ENCODE measurements at regions not wholly inside any gene's neighbourhood (a gene's known extent, or its start where the extent isn't known, plus 50 kb on each side); places are given as distances from the start of the nearest gene placed in this dataset.
"Not testable (repeated sequence)": the region's sequence is repeated elsewhere in the genome, so short reads cannot be mapped to it uniquely, and the experiment has no call there.

DNA sequence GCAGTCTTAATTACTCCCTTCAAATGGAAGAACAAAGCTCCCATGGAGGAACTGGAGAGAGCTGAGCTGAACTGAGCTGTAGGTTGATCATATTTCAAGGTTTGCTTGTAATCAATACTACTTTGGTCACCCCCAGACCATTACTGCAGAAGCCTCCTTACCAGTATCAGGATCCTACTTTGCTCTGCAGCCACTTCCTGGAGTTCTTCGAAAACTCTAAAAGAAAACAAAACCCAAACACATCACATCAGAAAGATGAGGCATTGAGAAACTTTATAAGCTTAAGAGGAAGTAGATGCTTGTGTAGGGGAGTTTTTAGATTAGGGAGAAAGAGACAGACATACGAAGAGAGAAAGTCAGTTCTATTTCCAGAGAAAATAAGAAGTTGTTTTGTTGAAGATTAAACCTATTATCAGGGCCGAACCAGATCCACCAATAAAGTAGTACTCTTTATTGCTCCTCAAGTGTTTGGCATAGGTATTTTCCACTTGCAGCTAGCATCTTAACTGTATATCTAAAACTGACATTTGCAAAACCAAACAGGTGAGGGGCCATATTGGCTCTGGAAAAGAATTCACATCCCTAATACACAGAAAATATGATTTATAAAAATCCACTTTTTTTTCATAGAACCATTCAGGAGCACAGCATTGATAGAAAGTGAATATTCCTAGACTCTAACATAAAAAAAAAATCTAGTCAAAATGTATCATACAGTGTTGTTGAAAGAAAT is 166.9 kb upstream of the KLF7 start:
- DNase-seq: no peak

DNA sequence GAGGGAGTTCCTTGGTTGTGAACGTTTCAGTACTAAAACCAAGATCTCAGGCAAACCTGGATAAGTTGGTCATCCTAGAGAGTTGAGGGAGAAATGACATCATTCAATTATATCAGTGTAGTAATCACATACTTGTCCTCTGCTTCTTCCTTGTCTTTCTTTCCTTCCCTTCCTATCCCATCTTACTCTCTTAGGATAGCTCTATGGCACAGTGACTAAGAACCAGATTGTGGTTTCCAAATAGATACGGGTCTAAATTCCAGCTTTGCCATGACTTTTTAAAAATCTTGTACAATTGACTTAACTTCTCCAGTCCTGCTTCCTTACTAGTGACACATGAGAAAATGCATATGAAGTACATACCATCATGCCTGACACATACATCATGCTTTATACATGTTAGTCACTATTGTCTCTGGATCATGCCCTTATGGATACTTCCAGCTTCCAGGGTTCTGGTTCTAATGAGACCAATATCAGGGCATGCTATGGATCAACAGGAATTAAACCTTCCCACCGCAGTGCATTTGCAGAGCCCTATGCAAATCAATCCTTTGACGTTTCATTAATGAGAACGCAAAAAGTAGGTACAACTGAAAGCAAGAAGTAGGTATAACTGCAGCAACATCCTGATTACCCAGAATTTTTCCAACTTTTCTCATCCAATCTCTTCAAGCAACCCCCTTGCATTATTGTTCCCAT is 168.0 kb upstream of the KLF7 start:
- no peak for DNase-seq

DNA sequence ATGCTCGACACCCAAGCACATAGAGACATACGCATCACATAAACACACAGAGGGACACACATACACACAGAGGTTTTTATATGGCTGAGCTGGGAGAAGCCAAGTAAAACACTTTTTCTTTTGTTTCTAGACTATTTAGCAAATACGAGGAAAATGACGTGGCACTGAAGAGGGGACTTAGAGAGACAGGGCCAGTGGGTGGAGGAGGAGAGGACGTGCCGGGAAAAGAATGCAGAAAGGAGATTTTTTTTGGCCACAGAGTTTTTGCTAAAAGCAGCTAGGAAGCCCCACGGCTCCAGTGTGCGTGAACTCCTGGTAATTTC is 168.5 kb upstream of the KLF7 start:
- DNase-seq: no peak

- DNase-seq: peak; percentile 25 to 34
Measured at GRCh38 chr2:207334624-207335371, 169.1 kb upstream of the KLF7 start.

DNA sequence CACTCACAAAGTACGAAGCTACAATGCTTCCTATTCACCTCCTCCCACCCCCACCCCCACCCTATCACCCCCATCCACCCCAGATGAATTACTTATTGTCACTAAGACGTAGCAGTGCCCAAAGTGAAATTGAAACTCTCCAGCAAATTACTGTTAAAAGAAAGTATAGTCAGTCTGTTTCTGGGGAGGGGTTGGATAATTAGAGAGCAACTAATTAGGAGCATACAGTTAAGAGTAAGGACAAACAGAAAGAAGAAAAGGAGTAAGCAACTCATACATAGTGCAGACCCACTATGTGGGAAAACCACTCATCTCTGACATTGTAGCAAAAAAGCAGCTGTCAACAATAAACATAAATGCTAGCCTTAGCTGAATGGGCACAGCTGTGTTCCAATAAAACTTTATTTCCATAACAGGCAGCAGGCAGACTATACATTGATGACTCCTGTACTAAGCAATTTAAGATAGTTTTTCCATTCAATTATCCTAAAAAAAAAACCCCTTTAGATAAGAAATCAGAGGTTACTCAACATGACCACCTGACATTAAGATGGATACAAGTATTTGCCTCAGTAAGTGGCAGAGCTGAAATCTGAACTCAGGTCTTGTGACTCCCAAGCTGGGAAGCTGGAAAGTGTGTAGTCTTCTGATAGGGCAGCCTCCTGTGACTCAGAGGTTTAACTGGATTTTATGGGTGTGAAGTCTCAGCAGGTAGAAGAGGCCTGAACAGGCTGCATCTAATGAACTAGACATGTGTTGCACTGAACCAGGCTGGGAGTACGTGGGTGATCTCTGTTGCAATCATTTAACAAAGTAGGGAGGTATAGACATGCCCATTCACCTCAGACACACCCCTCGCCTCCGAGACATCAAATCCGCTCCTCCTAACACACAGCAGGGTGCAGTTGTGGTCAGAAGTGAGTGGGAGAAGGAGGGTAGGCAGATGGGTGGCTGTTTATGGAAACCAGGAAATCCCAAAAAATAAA is 171.8 kb upstream of the KLF7 start:
- DNase-seq: peak in 1 of 2 experiments; percentile 4

DNA sequence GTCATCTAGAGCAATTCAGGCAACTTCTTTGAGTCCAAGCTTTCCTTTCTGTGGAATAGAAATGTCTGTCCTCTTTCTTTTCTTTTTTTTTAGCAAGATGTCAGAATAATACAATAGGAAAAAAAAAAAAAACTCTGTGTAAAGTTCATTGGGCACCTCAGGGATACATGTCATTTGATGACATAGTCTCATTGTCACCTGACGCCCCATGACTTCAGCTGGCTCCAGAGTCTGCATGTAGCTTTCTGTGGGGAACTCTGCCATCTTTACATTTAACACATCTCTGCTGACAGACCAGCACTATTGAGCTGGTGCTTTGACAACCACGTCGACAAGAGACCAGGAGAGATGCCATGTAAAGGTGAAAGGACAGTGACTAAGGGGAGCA is 172.5 kb upstream of the KLF7 start:
- no peak for DNase-seq

GRCh38 chr2:207338610-207339009 is 172.9 kb upstream of the KLF7 start:
- DNase-seq: no peak

DNA sequence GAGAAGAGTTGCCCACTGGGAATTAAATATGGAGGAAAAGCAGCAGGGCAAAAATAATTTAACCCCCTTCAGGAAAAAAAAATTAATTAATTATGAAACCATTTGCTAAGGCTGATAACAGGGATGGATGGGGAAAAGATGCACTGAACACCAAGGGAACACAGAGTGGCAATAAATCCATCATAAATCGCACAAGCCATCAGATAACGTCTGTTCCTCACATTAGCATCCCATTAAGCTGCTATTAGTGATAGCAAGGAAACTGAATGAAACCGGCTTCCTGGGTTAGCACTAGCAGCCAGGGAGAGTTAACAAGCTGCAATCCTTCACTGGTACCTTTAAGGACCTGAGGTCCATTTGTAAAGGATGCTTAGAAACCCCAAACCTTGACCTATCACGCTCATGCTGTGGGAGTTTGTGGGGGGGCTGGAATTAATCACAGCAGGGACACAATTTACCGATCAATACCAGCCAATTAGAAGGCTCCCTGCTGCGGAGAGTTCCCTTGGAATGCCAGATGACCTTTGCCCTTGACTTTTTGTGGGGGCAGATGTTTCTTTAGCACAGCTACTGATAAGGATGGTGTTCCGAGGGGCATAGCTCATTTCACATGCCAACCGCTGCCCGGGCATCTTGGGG is 175.5 kb upstream of the KLF7 start:
- DNase-seq: no peak

DNA sequence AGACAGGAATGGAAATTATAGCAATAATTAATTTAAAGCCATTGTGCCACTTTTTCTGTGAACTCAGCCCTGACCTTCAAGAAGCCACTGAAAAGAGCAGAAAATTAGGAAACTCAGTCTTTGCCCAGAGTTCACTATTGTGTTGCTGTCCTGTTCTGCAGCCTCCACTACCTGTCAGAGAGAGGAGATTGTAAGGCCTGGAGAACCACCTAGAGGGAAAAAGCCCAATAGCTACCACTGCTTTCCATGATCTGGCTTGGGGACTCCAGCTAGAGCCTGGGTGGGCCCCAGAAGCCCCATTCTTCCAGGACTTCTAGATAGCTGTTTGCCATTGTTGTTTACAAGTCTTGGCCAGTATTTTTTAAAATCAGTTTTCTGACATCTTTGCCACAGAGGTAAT is 176.1 kb upstream of the KLF7 start:
- DNase-seq: no peak

- not testable (repeated sequence) for DNase-seq
Measured at GRCh38 chr2:207344596-207345394, 179.0 kb upstream of the KLF7 start.

GRCh38 chr2:207351171-207351570 is 178.6 kb upstream of the CREB1 start:
- DNase-seq: no peak

GRCh38 chr2:207352978-207353671 is 176.6 kb upstream of the CREB1 start:
- no peak for DNase-seq

DNA sequence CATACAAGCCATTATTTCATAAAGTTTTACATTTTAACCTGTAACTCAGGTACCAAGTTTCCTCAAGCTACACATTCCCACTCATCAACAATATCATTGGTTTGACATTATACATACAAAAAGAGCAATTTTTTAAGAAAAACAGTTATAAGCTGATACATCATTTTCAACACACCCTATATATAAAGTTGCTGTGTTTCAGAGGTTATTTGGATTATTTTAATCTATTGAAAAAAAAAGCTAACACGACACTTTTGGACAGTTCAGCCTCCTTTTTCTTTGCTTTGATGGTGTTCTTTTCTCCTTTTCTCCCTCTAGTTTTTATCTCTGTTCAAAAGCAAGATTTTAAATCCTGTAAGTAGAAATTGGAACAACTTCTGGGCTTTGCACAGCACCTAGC is 175.9 kb upstream of the CREB1 start:
- no peak for DNase-seq

DNA sequence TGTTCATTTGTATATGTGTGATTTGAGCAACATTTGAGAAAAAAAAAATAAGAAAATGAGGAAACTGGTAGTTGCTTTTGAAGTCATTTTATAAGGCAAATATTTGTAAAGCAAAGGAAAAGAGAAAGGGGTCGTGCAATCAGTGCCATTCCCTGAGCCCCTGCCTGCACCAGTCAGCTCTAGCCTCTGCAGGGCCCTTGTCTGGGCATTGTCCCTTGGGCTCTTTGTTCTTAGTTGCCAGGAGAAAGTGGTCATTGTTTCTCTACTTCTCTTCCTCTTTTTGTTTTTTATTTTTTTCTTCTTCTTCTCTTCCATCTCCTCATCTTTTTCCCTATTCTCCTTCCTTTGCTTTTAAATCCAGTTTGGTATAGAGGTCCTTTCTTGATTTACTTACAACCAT is 175.3 kb upstream of the CREB1 start:
- no peak for DNase-seq

- DNase-seq: no peak
Measured at GRCh38 chr2:207356567-207356966, 173.2 kb upstream of the CREB1 start.

- no peak for DNase-seq
Measured at GRCh38 chr2:207357216-207357615, 172.5 kb upstream of the CREB1 start.

DNA sequence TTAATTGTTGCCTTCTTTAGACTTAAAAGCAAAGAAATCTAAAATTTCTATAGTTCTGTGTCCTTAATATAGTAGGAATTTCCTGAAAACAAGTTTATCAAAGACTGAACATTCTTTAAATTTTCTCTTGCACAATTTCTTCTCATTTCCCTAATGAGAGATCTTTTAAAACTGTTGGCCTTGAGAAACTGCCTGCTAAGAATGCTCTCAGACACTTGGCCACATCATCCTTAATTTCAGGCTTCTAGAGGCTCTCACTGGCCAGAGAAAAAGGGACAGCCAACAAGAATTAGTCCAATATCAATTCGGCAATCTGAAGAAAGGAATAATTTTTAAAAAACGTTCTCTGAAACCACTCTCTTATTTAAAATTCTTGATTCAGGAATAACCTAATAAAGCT is 167.0 kb upstream of the CREB1 start:
- no peak for DNase-seq

- no peak for DNase-seq
Measured at GRCh38 chr2:207363761-207364290, 165.9 kb upstream of the CREB1 start.

DNA sequence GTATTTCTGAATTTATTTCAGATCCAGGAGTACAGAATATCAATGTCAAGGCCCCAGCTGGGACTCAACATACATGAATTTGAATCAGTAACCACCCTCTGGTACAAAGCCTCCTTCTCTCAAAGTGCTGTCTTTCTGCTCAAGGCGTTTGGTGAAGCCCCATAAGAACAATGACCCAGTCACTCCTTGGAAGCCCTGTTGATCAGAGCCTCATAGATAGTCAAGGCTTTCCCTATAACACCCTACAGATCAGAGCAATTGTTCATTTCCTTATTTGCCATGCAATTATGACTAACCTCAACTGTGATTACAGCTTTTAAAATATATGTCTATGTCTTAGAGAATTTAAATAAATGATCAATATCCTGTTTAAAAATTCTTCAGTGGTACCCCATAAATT is 159.1 kb upstream of the CREB1 start:
- no peak for DNase-seq

- DNase-seq: no peak
Measured at GRCh38 chr2:207371877-207372276, 157.9 kb upstream of the CREB1 start.

DNA sequence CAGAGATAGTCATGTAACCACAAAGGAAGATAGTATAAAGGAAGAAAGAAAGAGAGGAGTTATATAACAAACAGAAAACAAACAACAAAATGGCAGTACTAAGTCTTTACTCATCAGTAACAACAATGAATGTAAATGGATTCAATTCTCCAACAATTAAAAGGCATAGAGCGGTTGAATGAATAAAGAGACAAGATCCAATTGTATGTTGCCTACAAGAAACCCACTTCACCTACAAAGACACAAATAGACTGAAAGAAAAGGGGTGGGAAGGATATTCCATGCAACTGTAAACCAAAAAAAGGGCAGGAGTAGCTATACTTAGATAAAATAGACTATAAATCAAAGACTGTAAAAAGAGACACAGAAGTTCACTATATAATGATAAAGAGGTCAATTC is 157.3 kb upstream of the CREB1 start:
- no peak for DNase-seq

All from activated CD4-positive, alpha-beta T cell treated with anti-CD3 and anti-CD28 coated beads, Interleukin-2, amount 50 U/mL, for 4 hours (primary cell).